NCI-H2107 treated with DMSO at 0.1 percent for 48 hours (cell line): ENCODE measurements at regions not wholly inside any gene's neighbourhood (a gene's known extent, or its start where the extent isn't known, plus 50 kb on each side); places are given as distances from the start of the nearest gene placed in this dataset.
"Not testable (repeated sequence)": the region's sequence is repeated elsewhere in the genome, so short reads cannot be mapped to it uniquely, and the experiment has no call there.

ENCODE experiments used
- DNase-seq: peaks from one replicate; lab custom pipeline; 2025; ENCODE audit not compliant: unreplicated experiment; lab: John Stamatoyannopoulos, UW

GRCh38 chr3:161689584-161690298, 193.1 kb downstream of the OTOL1 start:
- DNase-seq = no peak

GRCh38 chr3:161690299-161690620, 193.7 kb downstream of the OTOL1 start:
- no peak for DNase-seq

- DNase-seq = no peak
Observed at GRCh38 chr3:161691677-161692076, 195.1 kb downstream of the OTOL1 start.

- no peak for DNase-seq
Observed at GRCh38 chr3:161694682-161695564, 198.3 kb downstream of the OTOL1 start.

GRCh38 chr3:161695811-161696210, 199.2 kb downstream of the OTOL1 start:
- no peak for DNase-seq

- no peak for DNase-seq
Observed at GRCh38 chr3:161700998-161701397, 204.4 kb downstream of the OTOL1 start.

GRCh38 chr3:161707253-161707652, 210.6 kb downstream of the OTOL1 start:
- DNase-seq = not testable (repeated sequence)

GRCh38 chr3:161713731-161714130, 217.1 kb downstream of the OTOL1 start:
- DNase-seq = no peak

GRCh38 chr3:161731968-161732367, 235.4 kb downstream of the OTOL1 start:
- no peak for DNase-seq

GRCh38 chr3:161737171-161737570, 240.6 kb downstream of the OTOL1 start:
- DNase-seq = no peak

- DNase-seq = no peak
Observed at GRCh38 chr3:161740421-161740820, 243.8 kb downstream of the OTOL1 start.

GRCh38 chr3:161744366-161744765, 247.8 kb downstream of the OTOL1 start:
- no peak for DNase-seq

GRCh38 chr3:161745741-161746140, 249.1 kb downstream of the OTOL1 start:
- no peak for DNase-seq

- DNase-seq = no peak
Observed at GRCh38 chr3:161748049-161748448, 251.4 kb downstream of the OTOL1 start.

GRCh38 chr3:161754420-161755053, 257.9 kb downstream of the OTOL1 start:
- no peak for DNase-seq

- DNase-seq = no peak
Observed at GRCh38 chr3:161759444-161759843, 262.8 kb downstream of the OTOL1 start.

- DNase-seq = no peak
Observed at GRCh38 chr3:161766331-161766730, 269.7 kb downstream of the OTOL1 start.

GRCh38 chr3:161770484-161771386, 274.1 kb downstream of the OTOL1 start:
- DNase-seq = no peak

- DNase-seq = no peak
Observed at GRCh38 chr3:161781381-161781780, 284.8 kb downstream of the OTOL1 start.

- no peak for DNase-seq
Observed at GRCh38 chr3:161793194-161793930, 296.8 kb downstream of the OTOL1 start.
